ENCODE measurements at regions not wholly inside any gene's neighbourhood (a gene's known extent, or its start where the extent isn't known, plus 50 kb on each side); places are given as distances from the start of the nearest gene placed in this dataset.

GRCh38 chr5:60489377-60489776, 210.6 kb downstream of the DEPDC1B start:
- Histone ChIP-seq H3K27ac (ENCODE audit: insufficient read depth, low read depth, low read length) (no peak overlapping the region), H3K9me3 (replicated peaks; ENCODE audit: control insufficient read depth, insufficient read depth, low read length) (no peaks in the 10 kb centered on the region), H2AFZ (ENCODE audit: low read depth, low read length) (no peak overlapping the region), H3K4me1 (ENCODE audit: control insufficient read depth, extremely low read depth, insufficient read depth, low read length) (no peaks in the 10 kb centered on the region), H4K20me1 (replicated peaks; ENCODE audit: control insufficient read depth, extremely low read depth, insufficient read depth, low read length) (no peaks in the 10 kb centered on the region), H3K4me3 (replicated peaks in 1 of 3; ENCODE audit: insufficient read depth in 1 of 3, low read depth in 1 of 3, low read length in 3 of 3) (no peak overlapping the region), H3K9ac (replicated peaks; ENCODE audit: extremely low read depth, insufficient read depth, low read length) (no peak overlapping the region), H3K4me2 (ENCODE audit: insufficient read depth, low read length) (no peak overlapping the region), H3K36me3 (ENCODE audit: control insufficient read depth in 2 of 2, extremely low read depth in 1 of 2, insufficient read depth in 2 of 2, low read length in 2 of 2) (no peaks in the 10 kb centered on the region), H3K27me3 (ENCODE audit: control insufficient read depth in 2 of 2, insufficient read depth in 2 of 2, low read length in 2 of 2) (no peaks in the 10 kb centered on the region), H3K79me2 (ENCODE audit: control insufficient read depth, insufficient read depth, low read length) (no peaks in the 10 kb centered on the region), H3K9me1 (replicated peaks; ENCODE audit: control insufficient read depth, extremely low read depth, insufficient read depth, low read length) (no peaks in the 10 kb centered on the region)
- CTCF ChIA-PET: no interaction called here
- no TSS peak for BruUV-seq (replicated peaks)
- POLR2A ChIA-PET: no interaction called here
- dilution Hi-C loops (cut with MboI; ENCODE audit: extremely low pct_ligation_motif_present, low sequenced_read_pairs) (no loop called here), intact Hi-C loops (cut with micrococcal nuclease) (no loop called here)
- no peak for TF ChIP-seq POLR2A (IDR thresholded peaks at IDR 0.05; ENCODE audit: low read depth, low read length)
- no peak for TF ChIP-seq EZH2 (IDR thresholded peaks at IDR 0.05; ENCODE audit: borderline replicate concordance, low read depth, low read length, severe bottlenecking)
- TF ChIP-seq POLR2AphosphoS5 (IDR thresholded peaks at IDR 0.05; ENCODE audit: insufficient read depth, low read depth, low read length): no peak
- TF ChIP-seq MYC (IDR thresholded peaks at IDR 0.05; ENCODE audit: low read depth, low read length): no peak
- TF ChIP-seq MAX (IDR thresholded peaks at IDR 0.05; ENCODE audit: insufficient read depth, insufficient read length): no peak
- TF ChIP-seq GATA2 (IDR thresholded peaks at IDR 0.05; ENCODE audit: insufficient read depth, insufficient read length, low read depth, low read length): no peak
- no peak for TF ChIP-seq CTCF (IDR thresholded peaks at IDR 0.05; ENCODE audit: extremely low read depth in 1 of 2, insufficient read depth in 1 of 2, low read depth in 1 of 2, low read length in 2 of 2)
- no peak for TF ChIP-seq FOS (IDR thresholded peaks at IDR 0.05; ENCODE audit: borderline replicate concordance, insufficient read depth, low read length)
- TF ChIP-seq JUN (IDR thresholded peaks at IDR 0.05; ENCODE audit: borderline replicate concordance, insufficient read depth, insufficient read length, low read depth): no peak
- DNase-seq (ENCODE audit: low read depth, low spot score): no peak
- FAIRE-seq: no peak

All from endothelial cell of umbilical vein (primary cell).